Neural cell (in vitro differentiated cells): ENCODE measurements at regions not wholly inside any gene's neighbourhood (a gene's known extent, or its start where the extent isn't known, plus 50 kb on each side); places are given as distances from the start of the nearest gene placed in this dataset.

Experiments used
- H2AFZ ChIP-seq: fragments of 200-600, 300-800 bp; sonication (generic), shearing (Covaris generic); 2 replicates; pipeline ENCODE4 v1.6.0; 2014; ENCODE audit warnings: low read depth, mild to moderate bottlenecking, antibody characterized with exemption, low read length, moderate library complexity
- H3F3A ChIP-seq: fragments of 200-600 bp; shearing (Covaris generic); 2 replicates; pipeline ENCODE4 v1.6.1; 2016; ENCODE audit warnings: mild to moderate bottlenecking, moderate library complexity, mixed read lengths, antibody characterized with exemption, low read length; ENCODE audit not compliant: insufficient read depth, poor library complexity, severe bottlenecking
- H3K27ac ChIP-seq: fragments of 200-600, 300-800 bp; sonication (generic), shearing (Covaris generic); 2 replicates; pipeline ENCODE4 v1.5.1; 2014; ENCODE audit warnings: mild to moderate bottlenecking, low read length, moderate library complexity
- H3K27me3 ChIP-seq: fragments of 300-800, 200-600 bp; sonication (generic), shearing (Covaris generic); 2 replicates; pipeline ENCODE4 v1.6.0; 2014; ENCODE audit warnings: mild to moderate bottlenecking, low read depth, low read length, moderate library complexity; ENCODE audit not compliant: insufficient read depth
- H3K36me3 ChIP-seq: fragments of 300-800, 200-600 bp; sonication (generic), shearing (Covaris generic); 2 replicates; pipeline ENCODE4 v1.5.1; 2014; ENCODE audit warnings: mild to moderate bottlenecking, antibody characterized with exemption, low read length, moderate library complexity; ENCODE audit not compliant: insufficient read depth
- H3K4me2 ChIP-seq: fragments of 300-800, 200-600 bp; sonication (generic), shearing (Covaris generic); 2 replicates; pipeline ENCODE4 v1.6.0; 2014; ENCODE audit warnings: mild to moderate bottlenecking, low read length
- H3K4me3 ChIP-seq: fragments of 300-800, 200-600 bp; sonication (generic), shearing (Covaris generic); 2 replicates; pipeline ENCODE4 v1.5.1; 2014; ENCODE audit warnings: mild to moderate bottlenecking, low read length, moderate library complexity
- H3K79me2 ChIP-seq: fragments of 200-600 bp; shearing (Covaris generic); replicated peaks from 2 replicates; pipeline ENCODE4 v1.6.0; 2014; ENCODE audit warnings: mild to moderate bottlenecking, low read length, moderate library complexity; ENCODE audit not compliant: insufficient read depth
- H3K9ac ChIP-seq: fragments of 300-800, 200-600 bp; sonication (generic), shearing (Covaris generic); 2 replicates; pipeline ENCODE4 v1.6.1; 2016; ENCODE audit warnings: mild to moderate bottlenecking, low read length, mixed read lengths
- H3K9me2 ChIP-seq: fragments of 200-600 bp; shearing (Covaris generic); 2 replicates; pipeline ENCODE4 v1.6.1; 2016; ENCODE audit warnings: mild to moderate bottlenecking, low read length, mixed read lengths; ENCODE audit not compliant: insufficient read depth
- H3K9me3 ChIP-seq: fragments of 200-600, 300-800 bp; sonication (generic), shearing (Covaris generic); 2 replicates; pipeline ENCODE4 v1.6.1; 2016; ENCODE audit warnings: mild to moderate bottlenecking, mixed run types, low read length, moderate library complexity, mixed read lengths
- H4K20me1 ChIP-seq: fragments of 200-600 bp; shearing (Covaris generic); 2 replicates; pipeline ENCODE4 v1.6.1; 2016; ENCODE audit warnings: mild to moderate bottlenecking, mixed run types; ENCODE audit not compliant: insufficient read depth
- CTCF ChIP-seq: fragments of 450-650 bp; IDR thresholded peaks from 2 replicates; pipeline ENCODE4 v1.5.1; 2014; ENCODE audit warnings: antibody characterized with exemption, mild to moderate bottlenecking, moderate library complexity; ENCODE audit not compliant: poor library complexity, severe bottlenecking
- EP300 ChIP-seq: fragments of 450-650 bp; conservative IDR thresholded peaks from 2 replicates; pipeline ENCODE4 v1.6.1; 2014; ENCODE audit warnings: antibody characterized with exemption, mild to moderate bottlenecking, moderate library complexity; ENCODE audit not compliant: poor library complexity, severe bottlenecking
- EZH2 ChIP-seq: fragments of 200-600, 300-800 bp; shearing (Covaris generic), sonication (generic); IDR thresholded peaks from 2 replicates; pipeline ENCODE4 v1.6.1; 2014; ENCODE audit warnings: antibody characterized with exemption, low read length, borderline replicate concordance, mild to moderate bottlenecking; ENCODE audit not compliant: insufficient read depth, poor library complexity, severe bottlenecking
- MXI1 ChIP-seq: fragments of 450-650 bp; conservative IDR thresholded peaks from 2 replicates; pipeline ENCODE4 v1.6.1; 2014; ENCODE audit warnings: antibody characterized with exemption, mild to moderate bottlenecking; ENCODE audit not compliant: poor library complexity, severe bottlenecking
- POLR2AphosphoS5 ChIP-seq: IDR thresholded peaks from 2 replicates; pipeline ENCODE4 v1.6.1; 2012
- RAD21 ChIP-seq: fragments of 450-650 bp; conservative IDR thresholded peaks from 2 replicates; pipeline ENCODE4 v1.6.1; 2014; ENCODE audit warnings: antibody characterized with exemption, mild to moderate bottlenecking, moderate library complexity
- REST ChIP-seq: IDR thresholded peaks from 2 replicates; pipeline ENCODE4 v1.6.1; 2012; ENCODE audit warnings: borderline replicate concordance
- SMC3 ChIP-seq: fragments of 450-650 bp; conservative IDR thresholded peaks from 2 replicates; pipeline ENCODE4 v1.6.1; 2014; ENCODE audit warnings: antibody characterized with exemption, mild to moderate bottlenecking, moderate library complexity; ENCODE audit not compliant: poor library complexity
- TAF1 ChIP-seq: IDR thresholded peaks from 2 replicates; pipeline ENCODE4 v1.6.1; 2012; ENCODE audit warnings: low read depth

- H3K27me3 ChIP-seq: no peaks in the 10 kb centered on the region
- H3K4me3 ChIP-seq: no peak overlapping the region
- H3K9me3 ChIP-seq: no peaks in the 10 kb centered on the region
- no peaks in the 10 kb centered on the region for H3K36me3 ChIP-seq
- H4K20me1 ChIP-seq: no peaks in the 10 kb centered on the region
- no peaks in the 10 kb centered on the region for H3K9me2 ChIP-seq
- no peaks in the 10 kb centered on the region for H3K79me2 ChIP-seq
- no peak overlapping the region for H3K4me2 ChIP-seq
- no peak overlapping the region for H3K9ac ChIP-seq
- H3K27ac ChIP-seq: no peak overlapping the region
- no peak overlapping the region for H2AFZ ChIP-seq
- TF ChIP-seq EP300 (no peak), REST (no peak)
- no peaks in the 10 kb centered on the region for H3F3A ChIP-seq
Measured at GRCh38 chr7:22647451-22648257, 79.3 kb upstream of the IL6 start.

GRCh38 chr7:22645418-22646181 lies 81.4 kb upstream of the IL6 start:
- H3K9me3 ChIP-seq: no peaks in the 10 kb centered on the region
- TF ChIP-seq POLR2AphosphoS5 (no peak), REST (no peak), MXI1 (no peak), CTCF (no peak), RAD21 (no peak), SMC3 (no peak), EZH2 (no peak), TAF1 (no peak), EP300 (no peak)
- H3K27ac ChIP-seq: no peak overlapping the region
- H3K4me3 ChIP-seq: no peak overlapping the region
- no peaks in the 10 kb centered on the region for H3K79me2 ChIP-seq
- no peaks in the 10 kb centered on the region for H3K27me3 ChIP-seq
- no peak overlapping the region for H3K4me2 ChIP-seq
- no peak overlapping the region for H2AFZ ChIP-seq
- H4K20me1 ChIP-seq: no peaks in the 10 kb centered on the region
- no peak overlapping the region for H3K9ac ChIP-seq
- H3K36me3 ChIP-seq: no peaks in the 10 kb centered on the region
- H3K9me2 ChIP-seq: no peaks in the 10 kb centered on the region
- no peaks in the 10 kb centered on the region for H3F3A ChIP-seq
